GM18907 (cell line): ENCODE measurements at regions not wholly inside any gene's neighbourhood (a gene's known extent, or its start where the extent isn't known, plus 50 kb on each side); places are given as distances from the start of the nearest gene placed in this dataset.
"Not testable (repeated sequence)": the region's sequence is repeated elsewhere in the genome, so short reads cannot be mapped to it uniquely, and the experiment has no call there.

Source experiments
- ATAC-seq: cut with Tn5 transposase; IDR thresholded peaks from one replicate; pipeline ENCODE4 v1.9.1; 2021; ENCODE audit warnings: mild to moderate bottlenecking, moderate library complexity; ENCODE audit not compliant: unreplicated experiment

GRCh38 chr2:101612019-101612418, 85.5 kb upstream of the MAP4K4 start:
- no peak for ATAC-seq

GRCh38 chr2:101610750-101611315, 86.7 kb upstream of the MAP4K4 start:
- ATAC-seq: no peak

- ATAC-seq: no peak
These were observed 88.1 kb upstream of the MAP4K4 start for GRCh38 chr2:101609433-101609832.

GRCh38 chr2:101608408-101609310, 88.8 kb upstream of the MAP4K4 start:
- ATAC-seq: no peak

GRCh38 chr2:101597347-101597944, 100.1 kb upstream of the MAP4K4 start:
- ATAC-seq: no peak

- ATAC-seq: no peak
These were observed 101.2 kb upstream of the MAP4K4 start for GRCh38 chr2:101596333-101596732.

- ATAC-seq: no peak
These were observed 110.3 kb upstream of the MAP4K4 start for GRCh38 chr2:101587251-101587650.

- no peak for ATAC-seq
These were observed 108.9 kb upstream of the RFX8 start for GRCh38 chr2:101583861-101584260.

- ATAC-seq: no peak
These were observed 106.9 kb upstream of the RFX8 start for GRCh38 chr2:101581675-101582299.

GRCh38 chr2:101580528-101580927, 105.6 kb upstream of the RFX8 start:
- ATAC-seq: no peak

GRCh38 chr2:101578671-101579070, 103.8 kb upstream of the RFX8 start:
- ATAC-seq: no peak

GRCh38 chr2:101578135-101578534, 103.2 kb upstream of the RFX8 start:
- ATAC-seq: not testable (repeated sequence)

- ATAC-seq: no peak
These were observed 102.3 kb upstream of the RFX8 start for GRCh38 chr2:101577173-101577572.

GRCh38 chr2:101574622-101575021, 99.7 kb upstream of the RFX8 start:
- no peak for ATAC-seq

- no peak for ATAC-seq
These were observed 97.0 kb upstream of the RFX8 start for GRCh38 chr2:101571951-101572350.

- ATAC-seq: no peak
These were observed 95.1 kb upstream of the RFX8 start for GRCh38 chr2:101569886-101570520.

GRCh38 chr2:101568969-101569368, 94.1 kb upstream of the RFX8 start:
- ATAC-seq: no peak

- ATAC-seq: no peak
These were observed 91.8 kb upstream of the RFX8 start for GRCh38 chr2:101566632-101567228.

GRCh38 chr2:101563849-101564248, 88.9 kb upstream of the RFX8 start:
- ATAC-seq: no peak

- ATAC-seq: no peak
These were observed 85.9 kb upstream of the RFX8 start for GRCh38 chr2:101560780-101561315.
